M059J (cell line): ENCODE measurements at regions not wholly inside any gene's neighbourhood (a gene's known extent, or its start where the extent isn't known, plus 50 kb on each side); places are given as distances from the start of the nearest gene placed in this dataset.

Experiments
- DNase-seq: peaks from one replicate; pipeline ENCODE4 v3.0.0-alpha.2; 2012; ENCODE audit warnings: low read depth

GRCh38 chr10:3542185-3542611, 242.8 kb downstream of the KLF6 start:
- DNase-seq = peak; percentile 80

DNA sequence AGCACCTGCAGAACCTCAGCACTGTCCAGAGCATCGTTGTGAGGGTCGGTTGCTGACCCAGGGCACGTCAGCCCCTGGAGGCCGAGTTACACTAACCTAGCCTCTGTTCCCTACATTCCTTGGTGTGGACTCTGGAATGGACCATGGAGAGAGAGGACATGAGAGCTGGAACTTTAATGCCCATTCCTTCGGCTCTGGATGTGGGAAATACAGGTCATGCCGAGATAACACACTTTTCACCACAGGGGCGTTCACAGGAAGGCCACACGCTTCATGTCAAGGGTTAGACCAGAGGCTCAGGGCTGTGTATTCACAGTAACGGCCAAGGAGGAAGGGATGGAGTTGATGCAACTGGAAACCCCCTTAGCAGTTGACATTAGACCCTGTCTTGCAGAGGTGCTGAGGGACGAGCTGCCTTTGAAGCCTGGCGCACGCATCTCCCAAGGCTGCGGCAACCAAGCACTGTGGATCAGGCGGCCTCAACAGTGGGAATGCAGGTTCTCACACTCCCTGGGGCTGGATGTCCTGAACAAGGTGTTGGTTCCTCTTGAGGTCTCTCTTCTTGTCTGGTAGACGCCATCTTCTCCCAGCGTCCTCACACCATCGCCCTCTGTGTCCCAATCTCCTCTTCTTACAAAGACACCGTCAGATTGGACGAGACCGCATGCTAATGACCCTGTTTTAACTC, 245.2 kb downstream of the KLF6 start:
- DNase-seq = no peak

GRCh38 chr10:3538656-3539531, 246.1 kb downstream of the KLF6 start:
- peak; percentile 89 for DNase-seq

- no peak for DNase-seq
These were observed 246.7 kb downstream of the KLF6 start for GRCh38 chr10:3538291-3538655.

DNA sequence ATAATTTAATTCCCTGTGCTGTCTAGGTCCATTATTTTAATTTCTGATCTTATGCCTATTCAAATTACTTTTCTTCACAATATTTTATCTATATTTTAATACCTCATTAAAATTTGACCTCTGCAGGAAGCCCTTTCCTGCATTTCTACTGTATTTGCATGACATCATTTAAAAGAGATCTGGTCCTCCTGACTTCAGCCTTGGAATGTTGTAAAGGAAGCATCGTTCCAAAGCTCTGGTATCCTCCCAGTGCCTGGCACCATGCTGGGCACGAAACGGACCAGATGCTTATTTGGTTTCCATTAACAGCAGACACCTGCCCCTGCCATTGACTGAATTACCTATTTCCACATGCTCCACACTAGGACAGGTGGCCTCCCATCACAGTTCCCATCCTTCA, 247.5 kb downstream of the KLF6 start:
- no peak for DNase-seq

GRCh38 chr10:3535001-3535400, 250.0 kb downstream of the KLF6 start:
- DNase-seq = no peak

DNA sequence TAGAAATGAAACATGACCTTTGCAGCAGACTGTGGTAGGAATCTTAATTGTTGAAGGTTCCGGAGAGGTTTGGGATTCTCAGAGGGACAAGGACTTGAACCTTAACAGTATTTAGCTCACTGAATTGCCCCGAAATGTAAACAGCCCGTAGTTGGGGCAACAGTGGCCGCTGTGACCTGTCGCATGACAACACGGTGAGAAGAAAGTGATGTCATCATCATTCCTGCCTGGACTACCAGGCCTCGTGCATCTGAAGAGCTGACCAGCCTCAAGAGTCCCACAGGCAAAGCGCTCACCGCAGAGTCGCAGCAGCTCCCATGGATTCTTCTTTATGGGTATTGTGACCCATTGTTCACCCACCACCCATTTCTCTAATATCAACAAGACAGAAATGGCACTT, 250.6 kb downstream of the KLF6 start:
- DNase-seq = no peak

- no peak for DNase-seq
These were observed 251.7 kb downstream of the KLF6 start for GRCh38 chr10:3533296-3533695.

- DNase-seq = peak; percentile 72
These were observed 252.4 kb downstream of the KLF6 start for GRCh38 chr10:3532644-3533043.

DNA sequence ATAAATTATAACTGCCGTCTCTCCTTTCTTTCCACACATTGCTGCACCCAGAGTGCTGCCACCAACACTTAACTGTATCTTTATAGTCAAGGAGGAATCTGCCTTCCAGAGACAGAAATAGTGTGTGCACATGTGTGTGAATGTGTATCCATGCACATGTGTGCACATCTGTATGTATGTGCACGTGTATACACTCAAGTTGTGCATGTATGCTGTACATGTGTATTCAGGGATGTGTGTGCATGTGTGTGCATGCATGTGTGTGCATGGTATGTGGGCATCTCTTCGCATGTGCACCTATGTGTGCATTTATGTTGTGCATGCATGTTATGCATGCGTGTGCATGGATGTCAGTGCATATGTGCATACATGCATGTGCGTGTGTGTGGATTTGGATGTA, 253.3 kb downstream of the KLF6 start:
- DNase-seq = no peak

DNA sequence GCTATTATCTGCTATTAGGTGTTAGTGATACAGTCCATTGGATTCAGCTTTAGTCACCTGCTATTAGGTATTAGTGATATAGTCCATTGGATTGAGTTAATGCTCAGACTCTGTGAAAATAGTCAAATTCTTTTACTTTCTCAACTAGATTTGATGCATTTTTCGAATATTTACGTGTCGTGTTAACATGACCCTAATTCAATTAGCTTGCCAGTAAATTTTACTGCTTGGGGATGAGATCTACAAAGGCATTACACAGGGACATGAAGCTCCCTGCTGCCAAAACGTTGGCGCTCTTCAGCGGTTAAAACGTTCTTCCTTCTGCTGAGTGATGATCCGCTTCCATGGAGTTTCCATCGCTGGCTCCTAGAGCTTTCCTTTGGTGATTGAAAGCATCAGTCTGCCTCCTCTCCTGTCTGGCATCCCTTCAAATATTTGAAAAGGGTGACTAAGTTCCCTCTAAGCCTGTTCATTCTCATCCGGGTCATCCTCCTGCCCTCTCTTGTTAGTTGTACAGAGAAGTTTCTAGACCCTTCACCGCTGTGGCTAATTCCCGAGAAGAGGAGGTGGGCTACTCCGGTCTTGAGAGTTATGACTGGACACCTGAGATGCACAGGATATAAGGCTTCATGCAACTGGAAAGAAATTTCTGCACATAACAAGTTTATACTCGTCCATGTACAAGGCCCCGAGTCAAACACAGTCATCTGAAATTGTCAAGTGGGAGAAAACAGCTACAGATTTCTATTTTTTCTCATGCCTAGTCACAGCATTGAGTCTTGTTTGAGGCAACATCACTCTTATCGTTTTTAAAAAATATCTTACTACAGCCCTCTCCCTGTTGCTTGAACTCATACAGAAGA, 254.0 kb downstream of the KLF6 start:
- DNase-seq = peak; percentile 20

DNA sequence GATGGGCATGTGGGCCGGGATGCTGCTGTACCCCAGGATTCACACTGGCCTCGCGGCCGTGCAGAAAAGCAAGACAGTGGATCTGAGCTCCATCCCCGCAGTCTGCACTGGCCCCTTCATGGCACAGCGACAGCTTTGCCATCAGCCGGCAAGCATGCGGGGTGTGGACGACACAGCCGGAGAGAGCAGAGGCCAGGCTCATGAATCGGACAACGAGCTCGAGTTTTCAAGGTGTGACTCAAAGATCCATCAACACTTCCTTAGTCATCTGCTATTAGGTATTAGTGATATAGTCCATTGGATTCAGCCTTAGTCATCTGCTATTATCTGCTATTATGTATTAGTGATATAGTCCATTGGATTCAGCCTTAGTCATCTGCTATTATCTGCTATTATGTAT, 254.7 kb downstream of the KLF6 start:
- DNase-seq = no peak

GRCh38 chr10:3529691-3530090, 255.3 kb downstream of the KLF6 start:
- DNase-seq = no peak

DNA sequence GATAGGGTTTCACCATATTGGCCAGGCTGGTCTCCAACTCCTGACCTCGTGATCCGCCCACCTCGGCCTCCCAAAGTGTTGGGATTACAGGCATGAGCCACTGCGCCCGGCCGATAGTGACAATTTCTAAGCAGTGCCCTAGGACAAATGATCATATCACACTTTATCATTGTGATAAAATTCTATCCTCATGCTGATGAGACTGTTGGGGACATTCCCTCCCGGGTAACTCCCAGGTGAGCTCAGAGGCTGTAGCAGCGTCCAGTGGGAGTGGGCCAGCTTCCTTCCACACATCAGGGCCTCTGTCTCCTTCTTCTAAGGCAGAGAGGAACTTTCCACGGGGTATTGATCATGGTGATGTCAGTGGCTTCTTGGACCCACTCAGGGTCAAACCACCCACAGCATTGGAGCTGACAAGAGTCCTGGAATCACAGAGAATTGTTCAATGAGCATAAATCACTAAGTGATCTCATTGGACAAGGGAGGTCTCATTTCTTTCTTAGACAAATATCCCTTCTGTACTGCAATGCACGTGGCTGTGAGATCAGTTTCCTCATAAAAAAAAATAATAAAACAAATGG, 256.1 kb downstream of the KLF6 start:
- DNase-seq = no peak

DNA sequence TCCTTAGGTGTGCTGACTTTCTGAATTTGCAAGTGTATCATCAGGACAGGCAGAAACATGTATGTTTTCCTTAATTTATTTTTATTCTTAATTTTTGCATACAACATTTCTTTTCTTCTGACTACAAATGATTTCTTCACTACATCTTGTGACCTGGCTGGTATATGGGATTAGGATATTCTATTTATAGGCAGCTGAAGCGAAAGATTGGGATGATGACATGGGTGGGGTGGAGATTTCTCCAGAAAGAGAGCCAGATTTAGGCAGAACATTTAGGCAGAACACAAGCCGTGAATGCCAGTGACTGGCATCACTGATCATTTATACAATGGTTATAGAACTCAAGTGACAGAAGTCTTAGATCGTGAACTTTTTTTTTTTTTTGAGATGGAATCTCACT, 256.7 kb downstream of the KLF6 start:
- DNase-seq = no peak

DNA sequence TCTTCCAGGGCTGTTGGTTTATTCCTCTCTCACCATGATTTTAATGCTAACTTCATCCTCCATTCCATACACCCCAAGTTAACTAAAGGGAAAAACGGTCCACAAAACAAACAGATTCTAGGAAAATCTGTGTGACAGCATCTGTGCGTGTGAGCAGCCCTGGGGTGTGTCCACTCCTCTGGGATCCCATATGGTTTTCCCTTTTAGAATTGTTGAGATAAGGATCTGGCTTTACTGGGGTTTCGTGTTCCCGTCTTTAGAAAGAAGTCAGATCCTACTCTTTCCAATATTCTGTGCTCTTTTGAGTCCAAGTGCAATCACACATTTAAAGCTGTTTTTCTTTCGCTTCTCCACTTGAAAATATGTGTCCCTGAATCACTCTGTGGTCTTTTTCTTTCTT, 257.1 kb downstream of the KLF6 start:
- no peak for DNase-seq

- peak; percentile 73 for DNase-seq
These were observed 258.1 kb downstream of the KLF6 start for GRCh38 chr10:3526727-3527501.

DNA sequence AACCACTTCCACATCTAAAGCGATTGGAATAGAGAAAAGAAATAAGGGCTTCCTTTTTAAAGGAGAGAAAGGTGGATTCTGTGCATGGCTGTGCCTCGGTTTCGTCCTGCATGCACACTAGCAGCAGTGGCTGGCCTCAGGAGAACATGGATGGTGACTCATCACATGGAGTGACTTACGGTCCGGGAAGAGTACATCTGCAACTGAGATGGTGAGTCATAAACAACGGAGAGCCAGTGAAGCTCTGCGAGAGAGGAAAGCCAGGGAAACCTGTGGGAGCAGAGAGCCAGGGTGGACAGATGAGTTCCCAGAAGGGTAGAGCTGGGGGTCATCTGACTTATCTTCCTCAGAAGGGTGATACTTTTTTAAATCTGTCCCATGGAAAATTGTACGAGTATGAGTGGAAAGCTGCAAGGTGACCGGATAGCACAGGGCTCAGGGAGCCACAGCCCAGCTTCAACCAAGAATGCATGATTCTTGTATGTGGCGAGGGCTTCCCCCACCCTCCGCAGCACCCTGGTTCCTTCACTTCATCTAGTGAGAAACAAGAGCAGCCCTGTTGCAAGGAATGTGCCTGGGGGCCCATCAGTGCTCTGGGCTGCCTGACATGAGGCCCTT, 259.1 kb downstream of the KLF6 start:
- DNase-seq = peak; percentile 93

DNA sequence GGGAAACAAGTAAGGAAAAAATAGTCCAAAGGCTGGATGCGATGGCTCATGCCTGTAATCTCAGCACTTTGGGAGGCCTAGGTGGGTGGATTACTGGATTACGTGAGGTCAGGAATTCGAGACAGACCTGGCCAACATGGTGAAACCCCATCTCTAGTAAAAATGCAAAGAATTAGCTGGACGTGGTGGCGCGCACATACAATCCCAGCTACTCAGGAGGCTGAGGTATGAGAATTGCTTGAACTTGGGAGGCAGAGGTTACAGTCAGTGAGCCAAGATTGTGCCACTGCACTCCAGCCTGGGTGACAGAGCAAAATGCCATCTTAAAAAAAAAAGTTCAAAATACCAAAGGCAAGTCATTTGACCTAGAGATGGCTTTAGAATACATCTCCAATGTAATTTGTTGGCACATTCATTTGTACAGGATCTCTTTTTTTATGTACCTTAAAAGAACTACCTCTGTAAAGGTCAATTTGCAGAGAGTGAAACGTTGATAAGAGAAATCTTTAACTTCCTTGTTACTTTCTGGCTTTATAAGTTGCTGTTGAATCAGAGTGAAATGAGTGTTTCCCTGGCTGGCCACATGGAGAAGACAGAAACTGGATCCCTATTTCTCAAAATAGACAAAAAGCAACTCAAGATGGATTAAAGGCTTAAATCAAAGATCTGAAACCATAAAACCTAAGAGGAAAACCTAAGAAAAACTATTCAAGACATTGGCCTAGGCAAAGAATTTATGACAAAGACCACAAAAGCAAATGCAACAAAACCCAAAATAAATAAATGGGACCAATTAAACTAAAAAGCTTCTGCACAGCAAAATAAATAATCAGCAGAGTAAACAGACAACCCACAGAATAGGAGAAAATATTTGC, 260.7 kb downstream of the KLF6 start:
- peak; percentile 27 for DNase-seq
